SK-N-SH treated with all-trans-retinoic acid at 6 μM for 48 hours (cell line): ENCODE measurements at regions not wholly inside any gene's neighbourhood (a gene's known extent, or its start where the extent isn't known, plus 50 kb on each side); places are given as distances from the start of the nearest gene placed in this dataset.
A peak's percentile ranks its signal among the peaks of the same experiment; 100 is the strongest.

Experiments
- ATAC-seq: fragments of 200-7000 bp; cut with Tn5 transposase; 3 replicates; pipeline ENCODE4 v1.9.1; 2020; ENCODE audit warnings: mild to moderate bottlenecking, moderate library complexity
- ARNTL ChIP-seq: fragments of 450-650 bp; formaldehyde crosslinking; IDR thresholded peaks from 2 replicates; pipeline ENCODE4 v1.5.0; 2020; ENCODE audit warnings: low read depth, mild to moderate bottlenecking, moderate library complexity, borderline replicate concordance
- BACH2 ChIP-seq: fragments of 250-450 bp; sonication (Bioruptor Pico); IDR thresholded peaks from 2 replicates; pipeline ENCODE4 v1.9.0; 2021; ENCODE audit warnings: mild to moderate bottlenecking, borderline replicate concordance
- CSDC2 ChIP-seq: fragments of 250-450 bp; sonication (Bioruptor Pico); IDR thresholded peaks from 2 replicates; pipeline ENCODE4 v1.5.0; 2020; ENCODE audit warnings: mild to moderate bottlenecking, moderate library complexity
- ESRRG ChIP-seq: fragments of 250-450 bp; sonication (Bioruptor Pico); IDR thresholded peaks from 2 replicates; pipeline ENCODE4 v1.6.1; 2021; ENCODE audit warnings: mild to moderate bottlenecking
- ISL1 ChIP-seq: fragments of 250-450 bp; sonication (Bioruptor Pico); IDR thresholded peaks from 2 replicates; pipeline ENCODE4 v2.1.2; 2022; ENCODE audit warnings: mild to moderate bottlenecking, moderate library complexity
- OSR1 ChIP-seq: fragments of 250-450 bp; sonication (Bioruptor Pico); IDR thresholded peaks from 2 replicates; pipeline ENCODE4 v1.8.0; 2022; ENCODE audit warnings: moderate library complexity, mild to moderate bottlenecking, inconsistent platforms
- PPARA ChIP-seq: fragments of 250-450 bp; sonication (Bioruptor Pico); IDR thresholded peaks from 2 replicates; pipeline ENCODE4 v1.5.0; 2020; ENCODE audit warnings: mild to moderate bottlenecking, borderline replicate concordance
- RARB ChIP-seq: fragments of 250-450 bp; sonication (Bioruptor Pico); IDR thresholded peaks from 2 replicates; pipeline ENCODE4 v1.8.0; 2021; ENCODE audit warnings: mild to moderate bottlenecking, moderate library complexity
- SNAI2 ChIP-seq: fragments of 250-450 bp; sonication (Bioruptor Pico); IDR thresholded peaks from 2 replicates; pipeline ENCODE4 v1.5.0; 2020; ENCODE audit warnings: mild to moderate bottlenecking, moderate library complexity
- TOX ChIP-seq: fragments of 250-450 bp; sonication (Bioruptor Pico); IDR thresholded peaks from 2 replicates; pipeline ENCODE4 v1.8.0; 2021; ENCODE audit warnings: mild to moderate bottlenecking, moderate library complexity, borderline replicate concordance
- ZC3H10 ChIP-seq: fragments of 250-450 bp; sonication (Bioruptor Pico); IDR thresholded peaks from 2 replicates; pipeline ENCODE4 v1.5.1; 2021; ENCODE audit warnings: mild to moderate bottlenecking, moderate library complexity
- ZFP3 ChIP-seq: fragments of 250-450 bp; sonication (Bioruptor Pico); IDR thresholded peaks from 2 replicates; pipeline ENCODE4 v1.5.0; 2020; ENCODE audit warnings: mild to moderate bottlenecking, moderate library complexity
- ZNF565 ChIP-seq: fragments of 450-650 bp; formaldehyde crosslinking; conservative IDR thresholded peaks from 2 replicates; pipeline ENCODE4 v1.5.0; 2020; ENCODE audit warnings: low read depth, mild to moderate bottlenecking, moderate library complexity
- ZNF8 ChIP-seq: fragments of 450-650 bp; formaldehyde crosslinking; IDR thresholded peaks from 2 replicates; pipeline ENCODE4 v1.5.0; 2020; ENCODE audit warnings: mild to moderate bottlenecking, moderate library complexity
- TF ChIP-seq, protein P1 (sequence below): fragments of 250-450 bp; sonication (Bioruptor Pico); IDR thresholded peaks from 2 replicates; pipeline ENCODE4 v1.8.0; 2021; ENCODE audit warnings: low read depth, mild to moderate bottlenecking, moderate library complexity, borderline replicate concordance
- TF ChIP-seq, protein P2 (sequence below): fragments of 250-450 bp; sonication (Bioruptor Pico); IDR thresholded peaks from 2 replicates; pipeline ENCODE4 v1.5.1; 2020; ENCODE audit warnings: low read depth, mild to moderate bottlenecking, moderate library complexity
- TF ChIP-seq, protein P3 (sequence below): fragments of 250-450 bp; sonication (Bioruptor Pico); IDR thresholded peaks from 2 replicates; pipeline ENCODE4 v1.5.1; 2021; ENCODE audit warnings: mild to moderate bottlenecking, moderate library complexity
- TF ChIP-seq, protein P4 (sequence below): fragments of 250-450 bp; sonication (Bioruptor Pico); IDR thresholded peaks from 2 replicates; pipeline ENCODE4 v1.5.0; 2020; ENCODE audit warnings: mild to moderate bottlenecking, moderate library complexity
- TF ChIP-seq, protein P5 (sequence below): fragments of 250-450 bp; sonication (Bioruptor Pico); IDR thresholded peaks from 2 replicates; pipeline ENCODE4 v1.8.0; 2020; ENCODE audit warnings: mild to moderate bottlenecking, moderate library complexity, borderline replicate concordance

DNA sequence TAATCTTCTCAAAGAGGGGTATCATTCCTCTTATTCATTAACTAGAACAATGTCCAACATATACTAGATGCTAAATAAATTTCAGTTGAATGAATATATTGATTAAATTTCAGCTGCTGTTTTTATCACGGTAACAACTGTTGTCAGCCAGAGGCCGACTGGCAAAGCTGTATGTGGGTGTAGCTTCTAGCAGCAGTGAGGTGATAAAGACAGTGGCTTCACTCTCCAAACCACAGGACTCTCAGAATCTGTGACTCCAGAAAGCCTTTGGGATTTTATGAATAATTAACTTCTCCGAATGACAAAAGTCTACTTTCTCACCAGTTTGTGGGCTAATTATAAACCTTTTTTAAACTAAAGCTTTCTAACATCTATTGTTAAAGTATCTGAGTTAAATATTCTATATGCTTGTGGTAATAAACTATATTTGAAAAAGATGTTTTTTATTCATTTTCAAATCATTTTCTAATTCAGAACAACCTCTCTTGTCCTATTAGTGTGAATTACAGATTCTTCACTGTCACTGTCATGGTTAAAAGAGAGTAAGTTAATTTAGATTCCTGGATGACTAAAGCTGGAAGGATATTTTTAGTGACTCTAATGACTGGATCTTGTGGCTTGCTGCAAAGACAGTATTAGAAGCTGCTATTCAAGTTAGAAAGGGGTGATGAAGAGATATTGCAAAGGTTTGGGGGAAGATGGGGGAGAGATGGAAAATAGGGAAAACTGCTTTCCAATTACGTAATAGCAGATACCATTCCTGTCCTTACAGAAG lies 796.4 kb upstream of the ARPP21 start:
- no peak for ATAC-seq
- TF ChIP-seq, protein P1, sequence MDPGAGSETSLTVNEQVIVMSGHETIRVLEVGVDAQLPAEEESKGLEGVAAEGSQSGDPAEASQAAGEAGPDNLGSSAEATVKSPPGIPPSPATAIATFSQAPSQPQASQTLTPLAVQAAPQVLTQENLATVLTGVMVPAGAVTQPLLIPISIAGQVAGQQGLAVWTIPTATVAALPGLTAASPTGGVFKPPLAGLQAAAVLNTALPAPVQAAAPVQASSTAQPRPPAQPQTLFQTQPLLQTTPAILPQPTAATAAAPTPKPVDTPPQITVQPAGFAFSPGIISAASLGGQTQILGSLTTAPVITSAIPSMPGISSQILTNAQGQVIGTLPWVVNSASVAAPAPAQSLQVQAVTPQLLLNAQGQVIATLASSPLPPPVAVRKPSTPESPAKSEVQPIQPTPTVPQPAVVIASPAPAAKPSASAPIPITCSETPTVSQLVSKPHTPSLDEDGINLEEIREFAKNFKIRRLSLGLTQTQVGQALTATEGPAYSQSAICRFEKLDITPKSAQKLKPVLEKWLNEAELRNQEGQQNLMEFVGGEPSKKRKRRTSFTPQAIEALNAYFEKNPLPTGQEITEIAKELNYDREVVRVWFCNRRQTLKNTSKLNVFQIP (CRISPR knock-in tag): no peak
- TF ChIP-seq ISL1 (CRISPR knock-in tag): peak; percentile 30; the same call in 1 of the 2 replicates
- TF ChIP-seq RARB (CRISPR knock-in tag): no peak

DNA sequence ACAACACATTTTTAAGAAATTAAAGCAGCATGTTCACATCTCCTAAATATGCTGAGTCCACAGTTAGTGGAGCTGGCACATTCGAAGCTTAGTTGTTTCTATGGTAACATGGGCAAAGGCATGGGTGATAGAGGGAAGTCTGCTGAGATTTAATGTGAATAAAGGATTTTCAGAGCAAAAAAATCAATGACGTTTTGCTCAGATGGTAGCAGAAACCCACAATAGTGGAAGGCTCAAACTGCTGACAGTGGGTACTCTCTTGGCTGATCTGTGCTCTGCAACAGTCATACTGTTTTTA lies 795.1 kb upstream of the ARPP21 start:
- TF ChIP-seq, protein P2, sequence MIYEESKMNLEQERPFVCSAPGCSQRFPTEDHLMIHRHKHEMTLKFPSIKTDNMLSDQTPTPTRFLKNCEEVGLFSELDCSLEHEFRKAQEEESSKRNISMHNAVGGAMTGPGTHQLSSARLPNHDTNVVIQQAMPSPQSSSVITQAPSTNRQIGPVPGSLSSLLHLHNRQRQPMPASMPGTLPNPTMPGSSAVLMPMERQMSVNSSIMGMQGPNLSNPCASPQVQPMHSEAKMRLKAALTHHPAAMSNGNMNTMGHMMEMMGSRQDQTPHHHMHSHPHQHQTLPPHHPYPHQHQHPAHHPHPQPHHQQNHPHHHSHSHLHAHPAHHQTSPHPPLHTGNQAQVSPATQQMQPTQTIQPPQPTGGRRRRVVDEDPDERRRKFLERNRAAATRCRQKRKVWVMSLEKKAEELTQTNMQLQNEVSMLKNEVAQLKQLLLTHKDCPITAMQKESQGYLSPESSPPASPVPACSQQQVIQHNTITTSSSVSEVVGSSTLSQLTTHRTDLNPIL (CRISPR knock-in tag): no peak
- TF ChIP-seq BACH2 (CRISPR knock-in tag): no peak
- no peak for TF ChIP-seq TOX (CRISPR knock-in tag)
- no peak for TF ChIP-seq SNAI2 (CRISPR knock-in tag)
- TF ChIP-seq ZNF565: no peak
- TF ChIP-seq PPARA (CRISPR knock-in tag): no peak
- TF ChIP-seq ZFP3 (CRISPR knock-in tag): no peak
- TF ChIP-seq, protein P3, sequence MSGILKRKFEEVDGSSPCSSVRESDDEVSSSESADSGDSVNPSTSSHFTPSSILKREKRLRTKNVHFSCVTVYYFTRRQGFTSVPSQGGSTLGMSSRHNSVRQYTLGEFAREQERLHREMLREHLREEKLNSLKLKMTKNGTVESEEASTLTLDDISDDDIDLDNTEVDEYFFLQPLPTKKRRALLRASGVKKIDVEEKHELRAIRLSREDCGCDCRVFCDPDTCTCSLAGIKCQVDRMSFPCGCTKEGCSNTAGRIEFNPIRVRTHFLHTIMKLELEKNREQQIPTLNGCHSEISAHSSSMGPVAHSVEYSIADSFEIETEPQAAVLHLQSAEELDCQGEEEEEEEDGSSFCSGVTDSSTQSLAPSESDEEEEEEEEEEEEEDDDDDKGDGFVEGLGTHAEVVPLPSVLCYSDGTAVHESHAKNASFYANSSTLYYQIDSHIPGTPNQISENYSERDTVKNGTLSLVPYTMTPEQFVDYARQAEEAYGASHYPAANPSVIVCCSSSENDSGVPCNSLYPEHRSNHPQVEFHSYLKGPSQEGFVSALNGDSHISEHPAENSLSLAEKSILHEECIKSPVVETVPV (CRISPR knock-in tag): no peak
- TF ChIP-seq ESRRG (CRISPR knock-in tag): no peak
- TF ChIP-seq, protein P4, sequence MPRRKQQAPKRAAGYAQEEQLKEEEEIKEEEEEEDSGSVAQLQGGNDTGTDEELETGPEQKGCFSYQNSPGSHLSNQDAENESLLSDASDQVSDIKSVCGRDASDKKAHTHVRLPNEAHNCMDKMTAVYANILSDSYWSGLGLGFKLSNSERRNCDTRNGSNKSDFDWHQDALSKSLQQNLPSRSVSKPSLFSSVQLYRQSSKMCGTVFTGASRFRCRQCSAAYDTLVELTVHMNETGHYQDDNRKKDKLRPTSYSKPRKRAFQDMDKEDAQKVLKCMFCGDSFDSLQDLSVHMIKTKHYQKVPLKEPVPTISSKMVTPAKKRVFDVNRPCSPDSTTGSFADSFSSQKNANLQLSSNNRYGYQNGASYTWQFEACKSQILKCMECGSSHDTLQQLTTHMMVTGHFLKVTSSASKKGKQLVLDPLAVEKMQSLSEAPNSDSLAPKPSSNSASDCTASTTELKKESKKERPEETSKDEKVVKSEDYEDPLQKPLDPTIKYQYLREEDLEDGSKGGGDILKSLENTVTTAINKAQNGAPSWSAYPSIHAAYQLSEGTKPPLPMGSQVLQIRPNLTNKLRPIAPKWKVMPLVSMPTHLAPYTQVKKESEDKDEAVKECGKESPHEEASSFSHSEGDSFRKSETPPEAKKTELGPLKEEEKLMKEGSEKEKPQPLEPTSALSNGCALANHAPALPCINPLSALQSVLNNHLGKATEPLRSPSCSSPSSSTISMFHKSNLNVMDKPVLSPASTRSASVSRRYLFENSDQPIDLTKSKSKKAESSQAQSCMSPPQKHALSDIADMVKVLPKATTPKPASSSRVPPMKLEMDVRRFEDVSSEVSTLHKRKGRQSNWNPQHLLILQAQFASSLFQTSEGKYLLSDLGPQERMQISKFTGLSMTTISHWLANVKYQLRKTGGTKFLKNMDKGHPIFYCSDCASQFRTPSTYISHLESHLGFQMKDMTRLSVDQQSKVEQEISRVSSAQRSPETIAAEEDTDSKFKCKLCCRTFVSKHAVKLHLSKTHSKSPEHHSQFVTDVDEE (CRISPR knock-in tag): no peak
- TF ChIP-seq, protein P5, sequence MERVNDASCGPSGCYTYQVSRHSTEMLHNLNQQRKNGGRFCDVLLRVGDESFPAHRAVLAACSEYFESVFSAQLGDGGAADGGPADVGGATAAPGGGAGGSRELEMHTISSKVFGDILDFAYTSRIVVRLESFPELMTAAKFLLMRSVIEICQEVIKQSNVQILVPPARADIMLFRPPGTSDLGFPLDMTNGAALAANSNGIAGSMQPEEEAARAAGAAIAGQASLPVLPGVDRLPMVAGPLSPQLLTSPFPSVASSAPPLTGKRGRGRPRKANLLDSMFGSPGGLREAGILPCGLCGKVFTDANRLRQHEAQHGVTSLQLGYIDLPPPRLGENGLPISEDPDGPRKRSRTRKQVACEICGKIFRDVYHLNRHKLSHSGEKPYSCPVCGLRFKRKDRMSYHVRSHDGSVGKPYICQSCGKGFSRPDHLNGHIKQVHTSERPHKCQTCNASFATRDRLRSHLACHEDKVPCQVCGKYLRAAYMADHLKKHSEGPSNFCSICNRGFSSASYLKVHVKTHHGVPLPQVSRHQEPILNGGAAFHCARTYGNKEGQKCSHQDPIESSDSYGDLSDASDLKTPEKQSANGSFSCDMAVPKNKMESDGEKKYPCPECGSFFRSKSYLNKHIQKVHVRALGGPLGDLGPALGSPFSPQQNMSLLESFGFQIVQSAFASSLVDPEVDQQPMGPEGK (CRISPR knock-in tag): no peak
- TF ChIP-seq ARNTL (CRISPR knock-in tag): no peak
- TF ChIP-seq CSDC2: no peak
- no peak for TF ChIP-seq OSR1 (CRISPR knock-in tag)
- TF ChIP-seq ZNF8 (CRISPR knock-in tag): no peak
- ATAC-seq: no peak

DNA sequence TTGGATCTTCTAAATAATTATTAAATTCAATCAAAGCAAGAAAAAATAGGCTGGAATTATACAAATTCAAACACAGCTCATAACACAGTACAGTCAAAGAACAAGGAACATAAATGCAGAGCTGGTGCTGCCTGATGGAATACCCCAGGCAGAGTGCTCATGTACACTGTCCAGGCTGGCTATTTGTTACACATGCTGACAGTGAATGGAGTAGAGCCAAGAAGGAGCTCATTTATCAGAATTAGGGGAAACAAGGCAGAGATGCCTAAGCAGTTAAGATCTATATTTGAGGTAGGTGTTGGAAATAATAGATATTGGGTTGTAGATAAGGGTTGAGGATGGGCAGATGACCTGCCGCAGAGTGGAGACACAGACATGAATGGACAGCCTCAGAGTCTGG lies 788.2 kb upstream of the ARPP21 start:
- no peak for TF ChIP-seq ZC3H10
- TF ChIP-seq, protein P3 (CRISPR knock-in tag): no peak
- no peak for TF ChIP-seq RARB (CRISPR knock-in tag)
- TF ChIP-seq ISL1 (CRISPR knock-in tag): peak; percentile 65
- TF ChIP-seq, protein P1 (CRISPR knock-in tag): no peak
- no peak for TF ChIP-seq TOX (CRISPR knock-in tag)
- no peak for ATAC-seq
